GM19023 (cell line): ENCODE measurements at regions not wholly inside any gene's neighbourhood (a gene's known extent, or its start where the extent isn't known, plus 50 kb on each side); places are given as distances from the start of the nearest gene placed in this dataset.

Source experiments
- ATAC-seq: cut with Tn5 transposase; IDR thresholded peaks from one replicate; pipeline ENCODE4 v1.9.1; 2021; ENCODE audit warnings: mild to moderate bottlenecking, moderate library complexity; ENCODE audit not compliant: unreplicated experiment

DNA sequence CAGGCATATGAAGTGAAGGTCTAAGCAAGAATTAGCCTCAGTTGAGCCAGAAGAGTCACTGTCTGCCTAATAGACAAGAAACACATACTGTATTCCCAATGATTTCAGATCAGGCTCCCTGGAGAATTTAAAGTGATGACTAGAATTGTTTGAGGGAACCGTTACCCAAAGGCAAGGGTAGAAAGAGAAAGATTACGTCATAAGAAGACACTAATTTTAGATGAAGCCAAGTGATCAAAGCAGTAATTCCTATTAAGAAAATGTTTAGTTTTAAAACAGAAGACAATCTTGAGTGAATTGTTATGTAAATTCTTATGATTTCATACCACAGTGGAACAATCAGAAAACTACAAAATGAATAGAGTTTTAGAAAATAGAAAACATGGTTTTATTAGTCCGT lies 194.5 kb upstream of the ARSJ start:
- ATAC-seq: no peak

DNA sequence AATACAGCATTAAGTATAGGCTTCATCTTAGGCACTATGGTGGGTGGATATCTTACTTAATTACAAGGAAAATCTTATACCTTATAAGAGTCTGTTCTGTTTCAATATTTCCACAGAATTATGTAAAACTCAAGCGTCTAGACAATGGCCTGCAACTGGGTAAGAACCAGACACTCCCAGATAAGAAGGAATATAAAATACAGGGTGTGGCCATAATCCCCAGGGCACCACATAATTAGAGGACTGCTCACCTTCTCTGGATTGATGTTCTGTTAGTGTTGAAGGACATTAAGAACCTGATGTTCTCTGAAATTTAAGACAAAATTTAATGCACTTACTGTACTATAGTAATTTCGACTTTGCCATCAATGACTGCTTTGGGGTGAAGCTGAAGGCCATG lies 198.2 kb upstream of the ARSJ start:
- ATAC-seq: no peak

DNA sequence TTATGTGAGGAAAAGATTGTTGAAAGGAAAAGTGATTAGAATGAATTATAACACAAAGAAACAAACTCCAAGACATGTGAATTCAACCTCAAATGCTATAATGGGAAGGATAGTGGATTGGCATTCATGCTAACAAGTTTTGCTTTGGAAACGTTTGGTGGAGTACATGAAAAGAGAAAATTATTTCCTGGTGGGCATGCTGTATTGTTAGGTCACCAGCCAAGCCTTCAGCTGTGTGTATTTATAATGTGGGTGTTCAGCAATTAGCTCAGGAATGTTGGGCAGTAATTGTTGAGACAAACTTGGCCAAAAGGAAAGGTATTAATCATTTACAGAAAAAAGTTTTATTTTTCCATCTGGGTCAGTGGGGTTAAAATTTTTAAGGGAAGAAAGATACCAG lies 198.9 kb upstream of the ARSJ start:
- ATAC-seq: no peak

GRCh38 chr4:114180481-114180880 lies 201.0 kb upstream of the ARSJ start:
- peak; percentile 71 for ATAC-seq

DNA sequence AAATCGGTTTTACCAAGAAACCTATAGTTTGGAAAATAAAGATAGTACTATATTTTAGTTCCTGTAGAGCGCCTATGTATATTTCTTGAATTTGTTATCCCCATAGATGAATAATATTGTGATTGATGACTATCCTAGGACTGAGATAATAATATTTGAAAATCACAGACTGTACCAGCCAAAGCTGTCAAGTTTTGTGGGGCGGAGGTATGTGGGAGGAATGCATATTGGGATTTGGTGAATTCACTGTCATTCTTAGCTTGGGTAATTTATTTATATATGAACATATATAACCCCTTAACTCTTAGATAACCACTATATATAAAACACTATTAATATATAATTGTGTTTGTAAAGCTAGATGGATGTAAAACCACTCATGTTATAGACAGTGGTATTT lies 205.5 kb upstream of the ARSJ start:
- no peak for ATAC-seq

DNA sequence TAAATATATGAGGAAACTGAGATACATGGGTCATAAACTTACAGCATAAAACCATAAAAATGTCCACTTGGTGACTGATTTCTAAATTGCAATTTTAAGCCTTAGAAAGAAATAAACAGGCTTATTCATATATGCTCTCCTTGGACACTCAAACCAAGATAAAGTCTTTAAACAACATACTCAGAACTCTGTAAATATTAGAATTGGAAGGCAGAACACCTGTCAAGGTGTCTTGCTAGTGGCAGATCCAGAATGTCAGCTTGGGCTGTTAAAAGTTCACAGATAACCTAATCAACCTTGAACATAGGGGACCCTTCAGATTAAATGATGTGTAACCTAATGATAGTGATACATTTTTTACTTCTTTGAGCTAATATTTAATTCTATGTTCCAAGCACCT lies 208.1 kb upstream of the ARSJ start:
- ATAC-seq: no peak

GRCh38 chr4:114191496-114191895 lies 212.0 kb upstream of the ARSJ start:
- no peak for ATAC-seq

DNA sequence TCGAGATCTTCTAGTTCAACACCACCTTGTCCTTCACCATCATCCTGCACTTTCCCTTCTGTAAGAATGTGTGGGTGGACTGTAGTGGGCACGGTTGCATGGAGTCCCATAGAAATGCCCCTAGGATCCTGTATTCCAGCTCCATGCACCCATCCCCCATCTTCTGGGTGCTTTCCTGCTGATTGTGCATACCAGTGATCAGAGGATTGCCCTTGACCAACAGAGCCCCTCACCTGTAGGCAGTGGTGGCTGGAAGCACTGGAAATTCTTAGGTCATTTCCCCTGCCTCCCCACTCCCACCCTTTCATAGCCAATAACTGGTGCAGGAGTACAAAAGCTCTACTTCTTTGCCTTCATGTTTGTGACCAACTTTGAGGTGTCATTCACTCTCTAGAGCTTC lies 213.4 kb upstream of the ARSJ start:
- ATAC-seq: no peak

DNA sequence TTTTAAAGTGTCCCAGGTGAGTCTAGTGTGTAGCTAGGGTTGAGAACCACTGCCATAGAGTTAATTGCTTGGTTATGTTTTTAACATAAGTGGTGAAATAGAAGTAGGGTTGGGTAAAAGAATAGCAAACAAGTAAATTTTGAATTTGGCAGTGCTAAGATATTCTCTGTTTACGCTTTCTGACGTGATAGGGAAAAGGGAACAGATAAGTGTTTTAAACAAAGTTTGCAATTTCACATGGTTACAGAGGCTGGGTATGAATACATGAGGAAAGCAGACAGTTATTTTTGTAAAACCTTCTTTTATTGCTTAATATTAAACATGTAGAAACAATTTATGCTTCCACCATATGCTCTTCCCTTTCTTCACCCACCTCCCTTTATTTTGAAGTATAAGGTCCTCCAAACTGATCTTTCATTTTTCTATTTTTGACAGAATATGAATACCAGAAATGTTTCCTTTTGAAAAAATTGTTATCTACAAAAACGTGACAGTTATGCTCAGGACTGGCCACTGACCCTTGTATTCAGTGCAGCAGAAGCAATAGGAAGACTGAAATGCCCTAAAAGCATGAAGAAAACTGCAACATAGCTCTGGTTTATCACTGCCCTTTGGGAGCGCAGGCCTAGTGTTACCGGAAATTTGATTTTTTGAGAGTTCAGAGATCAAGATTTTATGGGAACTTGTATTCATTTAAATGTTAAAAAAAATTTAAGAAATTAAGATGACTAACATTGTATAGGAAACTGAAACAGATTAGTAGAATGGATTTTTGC lies 214.4 kb upstream of the ARSJ start:
- no peak for ATAC-seq

DNA sequence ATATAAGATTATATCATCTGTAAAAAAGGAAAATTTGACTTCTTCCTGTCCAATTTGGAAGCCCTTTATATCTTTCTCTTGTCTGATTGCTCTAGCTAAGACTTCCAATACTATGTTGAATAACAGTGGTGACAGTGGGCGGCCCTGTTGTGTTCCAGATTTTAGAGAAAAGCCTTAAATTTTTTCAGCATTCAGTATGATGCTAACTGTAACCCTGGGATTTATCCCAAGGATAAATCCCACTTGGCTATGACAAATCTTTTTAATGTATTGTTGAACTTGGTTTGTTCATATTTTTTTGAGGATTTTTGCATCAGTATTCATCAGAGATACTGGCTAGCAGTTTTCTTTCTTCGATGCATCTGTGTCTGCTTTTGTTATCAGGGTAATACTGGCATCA lies 217.2 kb upstream of the ARSJ start:
- ATAC-seq: no peak

DNA sequence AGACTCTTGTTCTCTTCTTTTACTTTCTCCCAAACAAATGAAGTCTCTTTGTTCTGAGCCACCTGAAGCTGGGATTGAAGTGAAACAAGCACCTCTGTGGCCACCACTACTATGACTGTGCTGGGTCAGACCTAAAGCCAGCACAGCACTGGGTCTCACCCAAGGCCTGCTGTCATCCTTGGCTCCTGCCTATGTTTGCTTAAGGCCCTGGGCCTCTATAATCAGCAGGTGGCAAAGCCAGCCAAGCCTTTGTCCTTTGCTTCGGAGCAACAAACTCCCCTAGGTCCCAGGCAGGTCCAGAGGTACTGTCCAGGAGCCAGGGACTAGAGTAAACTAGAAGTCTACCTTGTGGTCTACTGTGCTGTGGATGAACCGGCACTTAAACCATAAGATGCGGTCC lies 220.6 kb upstream of the ARSJ start:
- no peak for ATAC-seq

- ATAC-seq: no peak
These were observed 225.8 kb upstream of the ARSJ start for GRCh38 chr4:114205261-114205660.

DNA sequence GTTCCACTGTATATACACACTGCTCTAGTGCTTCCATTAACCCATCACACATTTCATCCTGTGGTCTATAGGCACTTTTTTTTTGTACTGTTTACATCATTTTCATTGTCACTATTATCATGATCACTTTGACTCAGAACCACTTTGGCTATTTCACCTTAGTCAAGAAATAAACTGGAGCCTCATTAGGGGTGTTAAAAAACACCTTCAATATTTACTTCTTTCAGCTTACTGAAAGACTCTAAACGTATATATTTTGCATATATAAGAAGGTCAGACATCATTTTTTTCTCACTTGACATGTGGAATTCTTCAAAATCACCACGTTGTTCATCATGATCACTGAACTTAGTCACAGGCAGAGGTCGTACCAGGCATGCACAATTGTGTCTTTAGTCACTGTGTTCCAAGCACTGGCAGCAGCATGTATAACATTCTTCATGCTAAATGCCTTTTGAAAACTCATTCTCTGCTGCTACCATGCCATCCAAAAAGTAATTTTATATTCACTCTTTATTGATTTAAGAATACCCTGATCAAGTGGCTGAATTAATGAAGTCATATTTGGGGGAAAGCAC lies 229.2 kb upstream of the ARSJ start:
- ATAC-seq: no peak

DNA sequence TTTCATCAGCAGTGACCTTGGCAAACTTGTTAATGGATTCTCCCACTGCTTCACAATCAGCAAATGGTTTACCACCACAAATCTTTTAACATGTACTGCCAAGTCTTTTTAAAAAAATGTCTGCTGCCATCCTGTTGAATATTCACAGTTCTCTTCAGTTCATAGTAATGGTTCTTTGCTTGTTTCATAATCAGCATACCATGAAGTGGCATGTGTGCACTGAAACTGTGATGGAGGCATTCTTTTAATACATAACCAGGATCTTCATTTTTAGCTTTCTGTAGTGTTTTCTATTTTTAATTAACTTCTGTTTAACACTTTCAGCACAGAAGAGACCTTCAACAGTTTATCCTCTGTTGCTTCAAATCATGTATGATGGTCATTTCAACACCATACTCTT lies 230.1 kb upstream of the ARSJ start:
- ATAC-seq: no peak

- no peak for ATAC-seq
These were observed 232.1 kb upstream of the ARSJ start for GRCh38 chr4:114211556-114211955.

DNA sequence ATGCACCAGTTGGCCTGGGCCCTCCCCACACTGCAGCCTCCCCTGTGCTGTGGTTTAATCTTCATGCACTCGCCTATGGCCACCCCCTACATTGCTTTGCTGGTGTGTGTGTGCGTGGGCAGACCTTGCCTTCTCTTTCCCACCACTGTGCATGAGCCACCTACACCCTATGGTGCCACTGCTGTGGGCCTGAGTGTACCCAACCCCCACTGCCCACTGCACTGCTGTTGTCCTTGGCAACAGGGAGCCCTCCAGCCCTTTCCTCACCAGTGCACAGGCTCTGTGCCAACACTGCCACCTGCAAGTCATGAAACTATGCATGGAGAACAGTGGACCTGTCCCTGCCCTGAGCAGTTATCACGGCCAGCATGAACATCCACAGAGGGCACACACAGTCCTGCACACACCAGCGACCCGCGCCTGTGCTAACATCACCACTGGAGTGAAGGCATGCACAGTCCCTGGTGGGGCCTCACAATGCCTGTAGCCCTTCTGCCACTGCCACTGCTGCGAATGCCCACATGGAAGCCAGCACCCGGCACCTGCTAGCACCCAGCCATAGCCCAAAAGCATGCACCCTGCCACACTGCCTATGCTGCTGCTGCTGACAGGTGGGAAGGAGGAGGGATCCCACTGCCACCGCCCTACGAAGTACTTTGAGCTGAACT lies 237.8 kb upstream of the ARSJ start:
- no peak for ATAC-seq

DNA sequence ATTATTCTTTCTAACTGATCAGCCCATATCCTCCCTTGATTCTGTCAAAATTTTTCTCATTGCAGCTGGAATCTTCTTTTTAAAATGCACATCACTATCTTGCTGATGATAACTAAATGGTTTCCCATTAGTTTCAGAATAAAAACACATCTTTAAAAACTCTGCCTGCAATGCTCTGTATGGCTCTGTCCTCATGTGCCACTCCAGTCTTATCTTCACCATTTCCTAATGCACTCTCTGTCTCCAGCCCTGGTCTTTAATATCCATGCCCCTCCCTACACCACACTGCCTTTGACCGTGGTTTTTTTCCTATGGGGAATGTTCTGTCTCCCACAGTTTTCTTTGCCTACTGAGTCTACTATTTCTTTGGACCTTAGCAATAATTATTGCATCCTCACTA lies 244.1 kb upstream of the ARSJ start:
- ATAC-seq: no peak

DNA sequence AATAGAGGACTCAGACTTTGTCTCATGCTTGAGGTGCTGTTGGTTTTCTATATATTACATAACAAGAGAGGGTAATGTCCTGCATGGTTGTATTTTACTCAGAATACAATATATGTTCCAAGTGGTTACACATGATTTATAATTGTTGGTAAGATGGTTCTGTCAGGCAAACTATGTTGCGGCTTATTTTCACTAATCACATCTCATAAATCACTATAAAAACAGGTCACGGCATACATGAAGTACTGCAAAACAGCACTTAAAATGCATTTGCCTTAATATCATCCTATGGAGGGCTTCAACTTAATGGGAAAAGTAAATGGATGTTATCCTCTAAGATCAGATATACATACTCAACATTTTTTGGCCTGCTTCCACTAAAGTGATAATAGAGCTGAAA lies 246.0 kb upstream of the ARSJ start:
- ATAC-seq: no peak

DNA sequence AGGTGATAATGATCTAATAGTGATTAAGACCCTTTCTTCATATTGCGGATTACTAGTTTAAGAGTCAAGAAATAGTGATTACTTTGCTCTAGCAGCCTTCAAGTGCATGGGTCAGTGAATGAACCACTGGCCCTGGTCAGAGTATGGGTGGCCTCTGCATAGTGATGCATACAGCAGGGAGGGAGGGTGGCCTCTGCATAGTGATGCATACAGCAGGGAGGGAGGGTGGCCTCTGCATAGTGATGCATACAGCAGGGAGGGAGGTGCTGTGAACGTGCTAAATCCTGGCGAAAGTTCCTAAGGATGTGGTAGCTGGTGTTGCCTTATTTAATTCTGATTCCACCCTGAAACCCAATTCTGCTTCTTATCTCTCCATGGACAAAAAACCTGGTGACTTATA lies 246.7 kb upstream of the ARSJ start:
- ATAC-seq: no peak

DNA sequence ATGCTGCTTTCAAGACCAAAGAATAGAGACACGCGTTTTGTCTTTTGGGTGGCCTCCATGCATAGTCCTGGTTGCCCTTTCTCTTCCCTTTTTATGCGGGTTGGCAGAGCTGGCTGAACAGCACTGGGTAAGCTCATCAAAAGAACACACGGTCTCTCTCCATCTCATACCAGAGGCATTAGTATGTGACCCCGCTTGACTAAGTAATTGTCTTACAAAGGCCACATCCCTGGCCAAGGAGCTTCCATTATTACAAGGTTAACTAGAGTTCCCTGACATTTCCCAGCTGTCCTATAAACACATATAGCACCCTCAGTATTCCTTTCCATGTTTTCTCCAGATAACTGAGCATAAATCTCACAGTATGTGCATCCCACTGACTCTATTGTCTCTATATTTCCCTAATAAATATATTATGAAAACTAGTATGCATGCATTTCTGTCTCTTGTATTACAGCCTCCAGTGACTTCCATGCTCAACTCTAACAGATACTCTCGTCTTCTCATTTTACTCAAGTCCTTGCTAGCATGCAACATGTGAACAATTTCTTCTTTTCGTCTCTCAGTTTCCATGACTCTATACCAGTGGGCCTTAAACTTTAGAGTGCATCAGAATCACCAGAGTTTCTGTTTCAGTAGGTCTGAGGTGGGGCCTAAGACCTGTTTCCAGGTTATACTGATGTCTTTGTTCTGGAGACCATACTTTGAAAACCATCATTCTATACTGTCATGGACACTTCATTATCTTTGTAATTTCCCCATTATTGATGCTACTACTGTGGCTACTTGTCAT lies 247.7 kb upstream of the ARSJ start:
- ATAC-seq: no peak

GRCh38 chr4:114229706-114230105 lies 250.3 kb upstream of the ARSJ start:
- no peak for ATAC-seq
